GM12875 (cell line): ENCODE measurements at regions not wholly inside any gene's neighbourhood (a gene's known extent, or its start where the extent isn't known, plus 50 kb on each side); places are given as distances from the start of the nearest gene placed in this dataset.

Source experiments
- H3K4me3 ChIP-seq: one replicate; pipeline ENCODE4 v1.5.1; 2011; ENCODE audit warnings: low read depth, low read length, control low read depth
- TF ChIP-seq, protein P1 (sequence below): IDR thresholded peaks from 2 replicates; pipeline ENCODE4 v1.5.1; 2011; ENCODE audit warnings: low read depth, mild to moderate bottlenecking, control low read depth, inconsistent platforms, low read length, moderate library complexity, borderline replicate concordance; ENCODE audit not compliant: insufficient read depth

DNA sequence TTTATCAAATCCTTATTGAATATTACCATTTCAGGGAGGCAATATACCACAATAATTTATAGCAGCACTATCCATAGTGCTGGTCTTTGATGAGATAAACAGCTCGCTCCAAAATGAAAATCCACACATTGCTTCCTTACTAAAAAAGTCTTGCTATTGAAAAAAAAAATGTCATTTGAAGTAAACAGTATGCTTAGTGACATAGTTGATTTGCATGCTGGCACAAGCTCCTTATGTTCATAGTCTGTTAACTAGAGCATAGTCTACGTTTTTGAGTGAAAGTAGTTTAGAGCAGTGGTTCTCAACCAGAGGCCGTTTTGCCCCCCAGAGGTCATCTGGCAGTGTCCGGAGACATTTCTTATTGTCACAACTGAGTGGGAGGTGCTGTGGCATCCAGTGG, 249.4 kb upstream of the PDZRN3 start:
- TF ChIP-seq, protein P1, sequence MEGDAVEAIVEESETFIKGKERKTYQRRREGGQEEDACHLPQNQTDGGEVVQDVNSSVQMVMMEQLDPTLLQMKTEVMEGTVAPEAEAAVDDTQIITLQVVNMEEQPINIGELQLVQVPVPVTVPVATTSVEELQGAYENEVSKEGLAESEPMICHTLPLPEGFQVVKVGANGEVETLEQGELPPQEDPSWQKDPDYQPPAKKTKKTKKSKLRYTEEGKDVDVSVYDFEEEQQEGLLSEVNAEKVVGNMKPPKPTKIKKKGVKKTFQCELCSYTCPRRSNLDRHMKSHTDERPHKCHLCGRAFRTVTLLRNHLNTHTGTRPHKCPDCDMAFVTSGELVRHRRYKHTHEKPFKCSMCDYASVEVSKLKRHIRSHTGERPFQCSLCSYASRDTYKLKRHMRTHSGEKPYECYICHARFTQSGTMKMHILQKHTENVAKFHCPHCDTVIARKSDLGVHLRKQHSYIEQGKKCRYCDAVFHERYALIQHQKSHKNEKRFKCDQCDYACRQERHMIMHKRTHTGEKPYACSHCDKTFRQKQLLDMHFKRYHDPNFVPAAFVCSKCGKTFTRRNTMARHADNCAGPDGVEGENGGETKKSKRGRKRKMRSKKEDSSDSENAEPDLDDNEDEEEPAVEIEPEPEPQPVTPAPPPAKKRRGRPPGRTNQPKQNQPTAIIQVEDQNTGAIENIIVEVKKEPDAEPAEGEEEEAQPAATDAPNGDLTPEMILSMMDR = no peak
- no peak overlapping the region for H3K4me3 ChIP-seq

DNA sequence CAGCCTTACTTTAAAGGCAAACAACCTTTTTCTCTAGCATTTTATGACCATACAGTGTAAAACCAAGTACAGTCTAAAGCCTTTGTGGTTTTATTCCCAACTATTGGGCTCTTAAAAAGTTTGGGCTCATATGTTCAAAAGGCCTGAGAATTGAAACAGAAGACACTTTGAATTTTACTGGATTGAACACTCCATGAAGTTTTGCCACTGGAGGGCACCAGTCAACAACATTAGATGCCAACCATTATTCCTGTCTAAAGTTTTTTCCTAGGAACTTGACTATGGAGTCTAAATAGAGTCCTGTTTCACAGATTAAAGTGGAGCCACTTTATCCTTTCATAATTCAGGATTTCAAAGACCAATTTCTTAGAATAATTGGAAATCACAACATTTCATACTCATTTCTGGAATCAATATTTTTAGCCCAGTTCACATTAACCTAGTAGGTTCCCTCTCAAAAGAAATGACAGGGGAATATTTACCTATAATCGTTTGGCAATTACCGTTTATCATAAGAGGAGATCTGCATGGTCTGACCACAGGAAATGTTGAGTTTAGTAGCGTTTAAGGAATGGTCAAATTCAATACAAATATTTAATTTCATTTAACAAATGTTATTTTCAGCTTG, 244.1 kb upstream of the PDZRN3 start:
- no peak overlapping the region for H3K4me3 ChIP-seq
- TF ChIP-seq, protein P1 = no peak

DNA sequence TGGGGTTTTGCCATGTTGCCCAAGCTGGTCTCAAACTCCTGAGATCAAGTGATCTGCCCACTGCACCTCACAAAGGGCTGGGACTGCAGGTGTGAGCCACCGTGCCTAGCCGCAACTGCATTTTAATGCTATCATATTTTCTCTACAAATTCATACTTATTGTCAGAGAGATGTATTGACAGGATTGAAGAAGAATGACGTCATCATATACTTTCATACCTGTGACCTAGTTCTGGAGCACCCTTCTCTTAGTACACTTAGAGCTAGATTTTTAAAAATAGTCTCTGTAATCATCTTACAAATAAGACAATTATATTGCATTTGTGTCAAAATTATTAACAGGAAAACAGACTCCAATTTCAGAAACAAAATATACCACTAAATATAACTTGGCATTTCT, 242.8 kb upstream of the PDZRN3 start:
- TF ChIP-seq, protein P1 = no peak
- no peak overlapping the region for H3K4me3 ChIP-seq

DNA sequence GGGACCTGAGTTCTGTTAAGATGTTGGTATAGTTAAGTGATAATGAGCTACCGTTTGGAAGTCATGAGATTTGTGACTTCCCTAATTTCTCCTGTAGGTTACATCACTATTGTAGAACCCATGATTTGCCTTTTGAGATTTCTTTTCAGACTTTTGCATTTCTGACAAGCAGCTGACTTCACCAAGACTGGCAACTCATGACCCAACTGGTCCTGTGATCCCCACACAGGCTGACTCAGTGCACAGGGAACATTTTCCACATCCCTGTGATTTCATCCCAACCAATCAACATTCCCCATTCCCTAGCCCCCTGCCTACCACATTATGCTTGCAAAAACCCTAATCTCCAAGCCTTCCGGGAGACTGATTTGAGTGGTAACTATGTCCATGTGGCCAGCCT, 242.1 kb upstream of the PDZRN3 start:
- TF ChIP-seq, protein P1 = no peak
- H3K4me3 ChIP-seq = no peak overlapping the region

DNA sequence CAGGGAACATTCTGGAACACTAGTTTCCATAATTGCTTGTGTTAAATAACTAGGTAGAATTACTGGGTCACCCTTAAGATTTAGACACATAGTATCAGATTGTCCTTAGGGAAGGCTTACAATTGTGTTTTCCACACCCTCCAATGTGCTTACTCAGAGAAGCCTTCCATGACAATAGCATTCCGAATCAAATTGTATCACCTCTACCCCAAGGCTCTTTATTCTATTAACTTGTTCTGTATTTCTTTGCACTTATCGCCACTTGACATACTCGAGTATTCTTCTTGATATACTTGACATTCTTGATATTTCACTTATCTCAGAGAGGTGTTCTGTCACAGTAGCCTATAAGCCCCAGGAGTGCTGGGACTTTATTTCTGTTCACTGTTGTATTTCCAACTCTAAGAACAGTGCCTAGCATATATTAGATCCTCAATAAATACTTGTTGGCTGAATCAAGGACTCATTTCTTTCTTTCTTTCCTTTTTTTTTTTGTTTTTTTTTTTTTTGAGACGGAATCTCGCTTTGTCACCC, 238.9 kb upstream of the PDZRN3 start:
- TF ChIP-seq, protein P1 = no peak
- no peak overlapping the region for H3K4me3 ChIP-seq

DNA sequence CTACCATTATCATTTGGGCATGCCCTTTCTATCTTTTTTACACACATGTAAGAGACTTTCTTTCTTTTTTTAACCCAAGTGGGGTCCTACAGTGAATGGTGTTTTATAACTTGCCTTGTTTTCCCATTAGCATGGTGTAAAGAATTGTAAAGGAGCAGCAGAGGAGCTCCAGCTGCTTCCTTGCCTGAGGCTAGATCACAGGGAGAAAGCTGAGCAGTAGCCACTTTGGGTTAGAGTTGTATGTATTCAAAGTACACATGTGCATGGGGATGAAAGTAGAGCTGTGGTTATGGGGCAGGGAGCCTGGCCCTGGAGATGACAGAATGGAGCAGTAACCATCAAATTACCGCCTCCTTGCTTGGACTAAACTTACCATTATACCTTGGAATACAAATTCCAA, 231.1 kb upstream of the PDZRN3 start:
- TF ChIP-seq, protein P1 = no peak
- H3K4me3 ChIP-seq = no peak overlapping the region

DNA sequence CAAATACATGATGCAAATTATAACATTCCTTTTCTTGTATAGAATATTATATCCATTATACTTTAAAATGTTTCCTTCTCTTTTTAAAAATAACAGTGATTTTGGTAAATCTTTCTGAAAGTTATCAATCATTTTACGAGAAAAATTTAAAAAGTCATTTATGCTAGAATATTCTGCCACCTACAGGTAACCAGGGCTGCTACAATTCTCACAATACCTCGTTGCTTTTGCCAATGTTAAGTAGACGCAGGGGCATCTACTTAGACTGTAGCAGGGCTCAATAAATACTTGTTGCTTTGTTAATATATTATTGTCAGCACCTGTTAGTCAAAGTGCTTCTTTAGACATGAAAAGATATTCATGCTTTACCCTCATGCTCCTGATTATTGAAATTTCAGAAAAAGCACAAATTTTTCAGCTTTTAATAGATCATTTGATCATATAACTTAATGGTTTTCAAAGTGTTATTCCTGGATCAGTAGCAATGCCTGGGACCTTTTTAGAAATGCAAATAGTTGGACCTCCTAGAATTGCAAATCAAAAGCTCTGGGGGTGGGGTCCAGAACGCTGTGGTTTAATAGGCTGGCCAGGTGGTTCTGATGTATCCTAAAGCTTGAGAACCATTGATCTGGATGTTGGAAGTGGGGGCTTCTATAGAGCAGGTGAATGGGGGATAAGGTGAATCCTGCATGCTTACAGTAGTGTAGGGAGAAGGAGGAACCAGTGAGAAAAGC, 223.6 kb upstream of the PDZRN3 start:
- TF ChIP-seq, protein P1 = 0 out of 2 replicates have a peak, but pooled peaks have one; percentile 10

More for the DNA sequence above, 223.6 kb upstream of the PDZRN3 start:
- no peak overlapping the region for H3K4me3 ChIP-seq
